ENCODE measurements at regions not wholly inside any gene's neighbourhood (a gene's known extent, or its start where the extent isn't known, plus 50 kb on each side); places are given as distances from the start of the nearest gene placed in this dataset.

- Histone ChIP-seq H3K27ac (ENCODE audit: extremely low read length, insufficient read depth, low read length) (no peak overlapping the region), H3K9ac (ENCODE audit: insufficient read depth, low read depth, low read length) (no peak overlapping the region), H2AFZ (ENCODE audit: low read length) (no peak overlapping the region), H3K79me2 (ENCODE audit: insufficient read depth, low read length) (no peaks in the 10 kb centered on the region), H3K4me3 (replicated peaks in 1 of 3; ENCODE audit: insufficient read depth in 1 of 3, low read depth in 2 of 3, low read length in 3 of 3) (no peak overlapping the region), H3K9me3 (ENCODE audit: low read length) (peaks cover 12% of the 10 kb centered on the region), H3K4me1 (ENCODE audit: insufficient read depth, low read length) (no peaks in the 10 kb centered on the region), H3K36me3 (replicated peaks in 1 of 2; ENCODE audit: control insufficient read depth in 1 of 2, insufficient read depth in 2 of 2, low read length in 2 of 2) (no peaks in the 10 kb centered on the region), H3K4me2 (ENCODE audit: low read depth, low read length) (no peak overlapping the region), H3K27me3 (ENCODE audit: control insufficient read depth in 1 of 2, insufficient read depth in 2 of 2, low read length in 2 of 2) (no peaks in the 10 kb centered on the region), H4K20me1 (ENCODE audit: insufficient read depth, low read length) (no peaks in the 10 kb centered on the region)
- intact Hi-C loops (cut with micrococcal nuclease; ENCODE audit: unreplicated experiment) (no loop called here), in situ Hi-C loops (cut with HindIII; ENCODE audit: extremely low pct_ligation_motif_present, low pct_unique_long_range_greater_than_20kb) (no loop called here)
- ChIA-PET CTCF (ENCODE audit: low intra/inter-chr PET ratio, low total read pairs) (no interaction called here), POLR2A (no interaction called here)
- 0% methylated on average over 3 of the region's 3 CpGs for WGBS (ENCODE audit: low lambda C conversion rate)
- no peak for TF ChIP-seq ZNF629 (CRISPR knock-in tag; conservative IDR thresholded peaks at IDR 0.05)
- no peak for TF ChIP-seq ZNF7 (CRISPR knock-in tag; IDR thresholded peaks at IDR 0.05)
- no peak for TF ChIP-seq TAF15 (IDR thresholded peaks at IDR 0.05; ENCODE audit: low read depth, low read length, poor library complexity, severe bottlenecking)
- no peak for TF ChIP-seq ZNF703 (CRISPR knock-in tag; IDR thresholded peaks at IDR 0.05; ENCODE audit: borderline replicate concordance)
- no peak for TF ChIP-seq ZNF619 (CRISPR knock-in tag; IDR thresholded peaks at IDR 0.05)
- TF ChIP-seq ZNF609 (CRISPR knock-in tag; IDR thresholded peaks at IDR 0.05; ENCODE audit: borderline replicate concordance) = no peak
- TF ChIP-seq ZMYM4 (CRISPR knock-in tag; IDR thresholded peaks at IDR 0.05) = no peak
- no peak for TF ChIP-seq ZNF691 (CRISPR knock-in tag; IDR thresholded peaks at IDR 0.05; ENCODE audit: borderline replicate concordance, low read depth)
- no peak for TF ChIP-seq SOX6 (IDR thresholded peaks at IDR 0.05)
- TF ChIP-seq SOX6 (CRISPR knock-in tag; IDR thresholded peaks at IDR 0.05) = no peak
- TF ChIP-seq PHF8 (CRISPR knock-in tag; IDR thresholded peaks at IDR 0.05) = no peak
- no peak for TF ChIP-seq SP5 (CRISPR knock-in tag; IDR thresholded peaks at IDR 0.05; ENCODE audit: borderline replicate concordance, low read depth)
- no peak for TF ChIP-seq SMARCC2 (IDR thresholded peaks at IDR 0.05)
- no peak for DNase-seq (ENCODE audit: low spot score)
- no peak for FAIRE-seq
- BruUV-seq (replicated peaks) = no TSS peak
- ATAC-seq = no peak
Observed at GRCh38 chr7:18241543-18242231, 214.0 kb upstream of the PRPS1L1 start.
